ENCODE measurements at regions not wholly inside any gene's neighbourhood (a gene's known extent, or its start where the extent isn't known, plus 50 kb on each side); places are given as distances from the start of the nearest gene placed in this dataset.
"Not testable (repeated sequence)": the region's sequence is repeated elsewhere in the genome, so short reads cannot be mapped to it uniquely, and the experiment has no call there.

DNA sequence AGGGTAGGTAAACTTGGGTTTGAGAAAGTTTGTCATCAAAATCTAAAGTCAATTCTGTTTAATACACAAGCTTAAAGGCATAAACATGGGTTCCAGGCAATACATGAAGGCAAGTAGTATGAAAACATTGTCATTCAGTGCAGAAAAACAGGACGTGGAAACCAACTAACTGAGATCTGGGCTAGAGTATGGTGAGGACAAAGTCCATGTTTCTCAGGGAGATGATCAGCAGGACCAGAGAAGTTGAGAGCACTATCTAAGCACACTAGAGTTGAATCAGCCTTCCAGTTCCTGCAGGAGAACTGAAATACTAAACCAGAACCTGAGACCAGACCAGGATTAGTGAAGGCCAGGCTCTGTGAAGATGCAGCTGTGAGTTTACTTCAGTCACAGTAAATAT lies 302.8 kb upstream of the CRIM1 start:
- no peak for DNase-seq

DNA sequence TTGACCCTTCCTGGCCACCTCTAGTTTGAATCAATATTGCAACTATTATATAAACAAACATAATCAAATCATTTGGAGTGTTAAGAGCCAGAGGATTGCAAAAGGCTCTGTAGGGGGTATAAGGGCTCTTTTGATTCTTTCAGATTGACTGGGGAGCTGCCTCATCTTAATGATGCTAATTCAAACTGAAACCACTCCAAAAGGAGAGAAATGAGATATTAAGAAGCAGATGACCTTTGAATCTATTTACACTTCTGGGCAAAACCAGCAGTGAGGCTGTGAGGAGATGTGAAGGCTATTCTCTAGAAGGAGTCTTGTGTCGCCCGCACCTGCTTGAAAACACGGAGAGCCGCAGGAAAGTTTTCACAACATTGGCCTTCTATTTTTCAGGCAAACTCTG lies 311.2 kb upstream of the CRIM1 start:
- DNase-seq: peak; percentile 10

DNA sequence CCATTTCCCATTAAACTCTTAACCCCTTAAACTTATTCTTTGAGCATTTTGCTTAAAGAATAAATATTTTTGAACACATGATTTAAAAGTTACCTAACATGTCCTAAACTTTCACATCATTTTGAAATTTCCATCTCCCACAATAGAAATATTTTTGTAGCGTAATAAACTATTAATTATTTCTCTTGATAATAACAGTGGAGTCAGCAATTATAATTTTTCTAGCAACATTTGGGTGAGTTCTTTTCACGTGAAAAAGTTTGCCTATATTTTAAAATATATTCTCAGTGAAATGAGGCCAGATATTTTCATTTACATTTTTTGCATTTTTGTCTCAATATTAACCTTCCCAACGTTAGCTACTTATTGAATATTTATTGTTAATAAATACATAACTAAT lies 320.4 kb upstream of the CRIM1 start:
- no peak for DNase-seq

DNA sequence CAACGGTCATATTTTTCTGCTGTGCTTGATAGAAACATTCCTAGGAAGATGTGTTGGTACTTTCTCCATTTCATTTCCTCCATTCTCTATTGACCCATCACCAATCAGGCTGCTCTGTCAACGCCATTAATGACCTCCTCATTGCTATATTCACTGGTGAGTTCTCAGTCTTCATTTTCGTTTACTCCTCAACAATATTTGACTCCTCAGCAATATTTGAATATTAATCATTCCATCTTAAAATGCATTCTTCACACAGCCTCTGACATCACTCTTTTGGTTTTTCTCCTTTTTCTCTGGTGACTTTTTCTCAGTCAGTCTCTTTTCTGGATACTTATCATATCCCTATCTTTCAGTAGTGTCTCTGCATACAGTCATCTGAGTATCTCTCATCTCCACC lies 323.5 kb upstream of the CRIM1 start:
- DNase-seq: no peak

DNA sequence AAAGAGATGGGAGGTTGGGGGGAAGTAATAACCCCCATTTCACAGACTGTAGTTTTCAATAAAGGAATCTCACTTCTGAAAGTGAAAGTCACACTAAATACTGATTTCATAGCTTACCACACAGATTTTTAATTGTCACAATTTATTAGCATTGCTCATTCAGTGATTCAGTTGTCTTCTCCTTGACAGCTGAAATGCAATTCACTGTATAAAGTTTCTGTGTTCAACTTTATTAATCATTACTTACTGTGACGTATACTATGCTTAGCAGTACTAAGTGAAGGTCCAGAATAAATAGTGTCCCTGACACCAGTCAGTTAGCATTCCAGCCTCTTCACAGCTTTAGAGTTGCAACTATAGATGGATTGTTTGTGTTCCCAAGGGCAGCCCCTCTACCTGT lies 324.1 kb upstream of the CRIM1 start:
- no peak for DNase-seq

DNA sequence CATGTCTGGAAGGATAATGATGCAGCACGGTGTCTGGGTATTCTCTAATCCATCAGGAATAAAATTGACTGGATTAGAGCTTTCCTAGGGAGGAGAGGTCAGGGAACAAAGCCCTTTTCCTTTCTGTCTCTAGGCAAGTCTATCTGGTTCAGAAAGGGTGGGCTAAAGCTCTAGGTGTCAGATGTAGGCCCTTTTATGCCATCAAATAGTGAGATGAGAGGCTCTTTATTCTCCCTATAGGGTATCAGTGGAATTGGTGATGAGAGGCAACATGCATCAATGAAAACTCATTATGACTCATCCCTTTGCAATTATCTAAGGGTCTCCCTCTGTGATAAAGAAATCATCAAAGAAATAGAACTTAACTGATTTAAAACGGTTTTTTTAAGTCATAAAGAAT lies 328.0 kb upstream of the CRIM1 start:
- no peak for DNase-seq

DNA sequence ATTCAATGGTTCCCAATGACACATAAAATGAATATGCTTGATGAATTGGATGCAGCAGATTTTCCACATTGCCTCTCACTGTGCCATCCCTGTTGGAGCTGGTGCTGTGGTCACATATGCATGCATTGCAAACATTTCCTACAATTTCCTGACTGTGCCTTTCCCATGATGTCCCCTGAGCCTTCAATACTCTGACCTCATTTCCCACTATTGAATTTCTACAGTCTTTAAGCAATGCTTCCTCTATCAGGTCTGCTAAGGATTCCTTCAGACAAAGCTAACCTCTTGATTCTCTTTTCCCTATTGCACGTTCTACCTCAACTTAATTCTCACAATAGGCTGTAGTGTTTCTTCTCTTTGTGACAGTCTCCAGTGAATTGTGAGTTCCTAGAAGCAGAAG lies 342.5 kb upstream of the CRIM1 start:
- no peak for DNase-seq

DNA sequence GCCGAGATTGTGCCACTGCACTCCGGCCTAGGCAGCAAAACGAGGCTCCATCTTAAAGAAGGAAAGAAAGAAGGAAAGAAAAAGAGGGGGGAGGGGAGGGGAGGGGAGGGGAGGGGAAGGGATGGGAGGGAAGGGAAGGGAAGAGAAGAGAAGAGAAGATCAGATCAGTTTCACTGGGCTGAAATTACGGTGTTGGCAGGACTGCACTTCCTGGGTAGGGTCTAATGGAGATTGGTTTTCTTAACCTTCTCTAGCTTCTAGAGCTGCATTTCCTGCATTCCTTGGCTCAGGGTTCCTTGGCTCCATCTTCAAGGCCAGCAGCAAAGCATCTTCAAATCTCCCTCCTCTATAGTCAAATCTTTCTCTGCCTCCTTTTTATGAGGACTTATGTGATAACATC lies 349.1 kb upstream of the CRIM1 start:
- no peak for DNase-seq

DNA sequence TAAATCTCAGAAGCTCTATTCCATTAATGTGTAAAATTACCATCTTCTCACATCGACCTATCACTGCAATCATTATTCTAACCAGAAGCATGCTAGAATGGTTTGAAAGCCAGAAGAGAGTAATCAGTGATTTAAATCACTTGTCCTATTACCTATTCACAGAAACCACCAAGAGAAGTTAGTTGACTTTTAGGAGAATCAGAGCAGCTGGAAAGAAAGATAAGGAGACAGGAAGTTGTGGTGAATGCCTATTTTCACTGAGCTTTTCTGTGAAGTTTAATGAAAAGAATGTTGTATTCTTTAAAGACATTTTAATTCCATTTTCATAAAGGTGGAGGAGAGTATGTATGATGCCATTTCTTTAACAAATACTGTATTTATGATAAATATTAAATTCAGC lies 352.6 kb upstream of the CRIM1 start:
- DNase-seq: no peak

DNA sequence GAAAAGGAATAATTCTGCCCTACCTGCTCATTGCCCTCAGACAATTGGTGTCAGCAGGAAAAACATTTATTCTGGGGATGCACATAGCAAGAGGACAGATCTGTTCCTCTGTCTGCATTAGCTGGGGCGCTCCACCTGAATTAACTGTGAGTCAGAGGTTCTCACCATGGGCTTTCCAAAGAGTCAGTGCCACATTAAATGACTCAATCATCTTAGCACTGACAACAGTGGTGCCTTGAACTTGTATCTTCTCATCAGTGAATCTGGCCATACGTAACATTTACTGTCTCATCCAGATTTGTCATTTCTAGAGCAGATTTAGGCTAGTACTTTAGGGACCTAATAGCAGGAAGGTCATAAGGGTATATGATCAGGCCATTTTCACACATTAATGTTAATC lies 358.1 kb upstream of the CRIM1 start:
- no peak for DNase-seq

DNA sequence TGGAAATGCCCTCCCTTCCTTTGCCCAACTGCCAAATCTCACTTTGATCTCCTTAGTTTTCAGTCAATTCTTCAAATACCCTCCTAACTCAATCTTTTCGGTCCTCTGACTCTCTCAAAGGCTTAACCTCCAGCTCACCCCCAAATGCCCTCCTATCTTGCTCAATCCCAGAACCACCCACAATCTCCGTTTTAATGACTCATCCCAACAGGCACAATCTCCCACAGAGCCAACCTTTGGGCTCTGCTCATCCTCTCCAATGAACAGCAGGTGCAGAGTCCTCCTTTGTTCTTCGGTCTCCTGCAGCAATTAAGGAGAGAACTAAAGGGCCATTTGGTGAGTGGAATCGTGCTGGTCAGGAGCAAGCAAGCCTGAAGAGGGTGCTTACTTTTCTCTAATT lies 366.1 kb upstream of the CRIM1 start:
- DNase-seq: no peak

DNA sequence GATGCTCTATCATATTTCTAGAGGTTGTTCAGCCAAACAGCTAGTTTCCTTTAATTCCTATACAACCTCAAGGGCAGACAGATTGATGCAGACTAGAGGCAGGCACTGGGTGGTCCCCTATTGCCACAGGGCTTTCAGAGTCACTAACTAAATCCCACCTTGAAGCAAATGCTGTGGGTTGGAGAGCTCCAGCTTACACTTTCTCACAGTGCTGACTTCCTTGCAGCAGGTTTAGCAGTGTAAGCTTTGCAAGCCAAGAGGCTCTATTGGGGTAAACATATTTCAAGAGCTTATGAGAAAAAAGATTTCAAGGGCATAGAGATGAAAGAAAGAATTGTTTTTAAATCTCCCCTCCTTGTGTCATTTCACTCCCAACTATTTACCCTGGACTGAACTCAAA lies 366.5 kb upstream of the CRIM1 start:
- no peak for DNase-seq

DNA sequence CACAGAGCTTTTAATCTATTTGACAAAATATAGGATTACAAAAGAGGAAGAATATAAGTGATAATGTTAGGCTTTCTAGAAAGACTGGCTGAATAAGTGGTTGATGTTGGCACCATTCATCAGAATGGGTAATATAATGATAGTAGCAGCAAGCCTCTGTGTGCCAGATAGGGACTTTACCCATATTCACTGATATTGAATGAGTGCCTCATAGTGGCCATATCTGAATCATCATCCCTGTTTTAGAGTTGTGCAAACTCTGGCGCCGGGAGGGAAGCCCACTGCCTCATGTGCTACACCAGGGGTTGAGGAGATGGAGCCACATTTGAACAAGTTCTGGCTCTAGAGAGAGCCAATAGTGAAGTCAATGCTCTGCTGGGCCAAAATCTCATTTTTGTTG lies 368.7 kb upstream of the CRIM1 start:
- DNase-seq: no peak

DNA sequence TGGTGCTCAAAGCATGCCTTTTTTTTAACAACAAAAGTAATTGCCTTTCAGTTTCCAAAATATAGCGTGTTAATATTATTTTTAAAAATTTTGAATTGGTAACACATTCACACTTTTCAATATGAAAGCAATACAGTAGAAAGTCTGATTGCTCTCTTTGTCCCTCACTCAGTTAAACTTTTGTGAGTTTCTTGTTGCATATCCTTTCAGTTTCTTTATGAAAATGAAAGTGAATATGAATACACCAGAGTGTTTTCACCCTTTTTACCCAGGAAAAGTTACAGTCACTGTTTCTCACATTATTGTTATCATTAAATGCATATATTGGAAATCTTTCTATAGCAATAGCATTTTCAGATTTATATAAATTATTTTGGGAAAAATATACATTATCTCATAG lies 377.4 kb upstream of the CRIM1 start:
- DNase-seq: peak; percentile 14

DNA sequence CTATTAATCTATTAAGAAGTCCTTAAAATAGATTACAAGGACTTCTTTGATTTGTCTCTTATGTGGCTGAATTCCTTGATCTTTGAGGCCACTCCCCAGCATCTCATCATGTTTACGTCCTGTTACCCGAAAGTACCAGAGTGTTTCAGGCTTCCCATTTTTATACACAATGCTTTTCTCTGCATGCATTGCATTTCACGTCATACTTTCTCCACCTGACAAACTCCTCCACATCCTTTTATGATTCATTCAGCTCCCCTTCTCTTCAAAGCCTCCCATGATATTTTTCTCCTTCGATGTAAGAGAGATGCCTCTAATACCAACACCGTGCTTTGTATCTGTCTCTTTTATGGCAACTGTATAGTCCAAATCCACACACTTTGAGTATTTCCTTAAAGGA lies 379.0 kb upstream of the CRIM1 start:
- no peak for DNase-seq

DNA sequence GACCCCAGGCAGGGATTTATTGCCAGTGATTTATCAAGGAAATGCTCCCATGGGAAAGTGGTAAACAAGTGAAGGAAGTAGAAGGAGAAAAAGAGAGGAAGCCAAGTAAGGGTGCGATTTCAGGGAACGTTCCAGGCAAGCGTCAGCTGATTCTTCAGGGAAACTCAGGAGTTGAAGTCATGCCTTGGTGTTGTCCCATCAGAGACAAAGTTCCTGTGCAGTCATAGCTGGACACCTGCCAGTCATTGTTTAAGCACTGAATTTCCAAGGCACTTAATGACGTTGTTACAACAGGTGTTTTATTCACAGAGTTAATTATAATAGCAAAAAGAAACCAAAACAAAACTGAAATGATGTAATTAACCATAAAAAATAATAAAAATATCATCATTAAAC lies 381.8 kb upstream of the CRIM1 start:
- no peak for DNase-seq

DNA sequence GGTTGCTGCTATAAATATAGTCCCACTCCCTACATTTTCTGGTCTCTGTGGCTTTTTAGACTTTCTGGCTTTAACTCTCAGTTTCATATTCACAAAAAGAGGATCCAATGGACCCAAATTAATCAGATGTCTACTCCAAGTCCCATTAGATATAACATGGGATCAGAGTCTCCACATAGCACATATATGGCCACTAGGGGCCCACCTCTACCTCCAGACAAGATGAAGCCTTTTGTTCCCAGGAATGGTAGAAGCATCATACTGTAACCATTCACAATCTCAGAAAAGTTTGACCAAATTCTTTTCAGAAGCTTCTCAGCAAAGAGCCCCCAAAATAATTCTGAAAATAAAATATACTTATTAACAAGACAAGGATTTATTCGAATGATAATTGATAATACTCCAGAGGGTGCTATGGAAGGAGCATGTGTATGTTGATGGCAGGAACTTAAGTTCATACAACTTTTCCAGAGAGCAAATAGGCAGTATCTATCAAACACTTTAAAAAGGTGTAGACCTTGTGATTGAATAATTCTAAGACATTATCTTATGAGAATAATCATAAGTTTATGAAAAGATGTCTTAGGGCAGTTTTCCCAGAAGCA lies 382.3 kb upstream of the CRIM1 start:
- DNase-seq: peak; percentile 18

DNA sequence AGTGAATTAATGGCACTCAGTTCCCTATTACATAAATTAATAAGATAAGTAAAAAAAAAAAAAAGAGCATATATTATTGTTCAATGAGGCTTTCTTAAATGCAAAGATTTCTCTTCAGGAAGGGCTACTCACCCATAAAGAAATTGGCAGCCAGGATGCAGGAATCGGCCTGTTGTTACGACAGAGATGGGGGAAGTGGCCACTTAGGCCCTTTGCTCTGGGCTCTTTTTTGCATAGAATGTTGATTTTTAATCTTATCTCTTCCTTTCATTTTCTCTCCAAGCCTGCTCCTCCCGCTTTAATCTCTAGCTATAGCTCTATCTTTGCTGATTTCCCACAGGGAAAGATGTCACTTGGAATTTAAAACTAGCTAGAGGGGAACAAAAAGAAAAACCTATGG lies 391.8 kb upstream of the CRIM1 start:
- DNase-seq: no peak

DNA sequence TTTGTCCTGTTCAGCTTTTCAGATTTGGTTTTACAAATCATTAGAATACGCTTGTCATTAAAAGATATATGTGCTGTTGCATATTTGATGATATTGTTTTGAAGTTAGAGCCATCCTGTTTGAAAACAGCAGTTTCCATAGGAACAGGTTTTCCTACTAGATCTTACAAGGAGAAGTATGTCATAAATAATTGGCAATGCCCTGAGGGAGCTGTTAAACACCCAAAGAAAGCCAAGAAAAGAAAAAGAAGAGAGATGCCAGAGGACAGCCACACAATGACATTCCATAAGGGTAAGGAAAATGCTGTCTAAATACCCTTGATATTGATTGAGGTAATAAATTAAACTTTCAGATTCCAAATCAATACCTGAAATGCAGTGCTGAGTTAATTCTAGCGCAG lies 392.2 kb upstream of the CRIM1 start:
- DNase-seq: no peak

DNA sequence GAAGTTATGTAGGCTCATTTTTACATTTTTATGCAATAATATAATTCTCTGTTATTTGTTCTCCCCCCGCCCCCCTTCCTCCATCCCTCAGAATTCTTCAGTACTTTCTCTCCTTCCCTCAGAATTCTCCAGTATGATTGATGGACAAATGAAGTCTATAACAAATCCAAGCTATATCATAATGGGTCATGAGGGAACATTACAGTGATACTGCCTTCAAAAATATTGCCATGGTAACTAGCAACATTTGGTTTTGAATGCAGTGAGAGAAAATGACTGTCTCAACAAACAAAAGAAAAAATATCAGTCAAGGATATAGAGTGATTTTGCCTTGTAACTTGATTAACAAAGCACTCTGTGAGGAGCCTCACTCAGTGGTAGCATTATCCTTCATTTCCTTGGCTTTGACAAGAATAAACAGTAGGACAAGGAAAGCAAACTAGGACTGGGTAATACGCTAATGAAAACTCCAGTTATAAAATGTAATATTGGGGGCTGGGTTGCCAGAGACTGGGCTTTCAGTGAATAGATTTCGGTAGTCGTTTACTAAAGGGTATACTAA lies 392.9 kb upstream of the CRIM1 start:
- no peak for DNase-seq

DNA sequence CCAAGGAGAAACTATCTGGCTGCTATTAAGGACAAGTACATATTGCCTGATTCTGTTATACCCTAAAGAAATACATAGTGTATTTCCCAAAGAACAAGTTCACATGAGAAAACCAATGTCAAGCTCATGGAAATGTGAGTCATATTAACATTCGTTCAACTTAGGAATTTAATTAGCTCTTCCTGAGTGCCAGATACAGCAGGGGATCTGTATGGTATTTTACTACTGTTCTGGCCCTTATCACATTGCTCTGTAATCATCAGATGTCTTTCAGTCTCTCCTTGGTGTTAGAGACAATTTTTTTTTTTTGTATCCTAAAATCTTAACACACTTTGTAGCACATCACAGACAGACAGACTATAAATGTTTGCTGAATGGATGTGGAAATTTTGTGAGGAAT lies 395.0 kb upstream of the CRIM1 start:
- DNase-seq: no peak

DNA sequence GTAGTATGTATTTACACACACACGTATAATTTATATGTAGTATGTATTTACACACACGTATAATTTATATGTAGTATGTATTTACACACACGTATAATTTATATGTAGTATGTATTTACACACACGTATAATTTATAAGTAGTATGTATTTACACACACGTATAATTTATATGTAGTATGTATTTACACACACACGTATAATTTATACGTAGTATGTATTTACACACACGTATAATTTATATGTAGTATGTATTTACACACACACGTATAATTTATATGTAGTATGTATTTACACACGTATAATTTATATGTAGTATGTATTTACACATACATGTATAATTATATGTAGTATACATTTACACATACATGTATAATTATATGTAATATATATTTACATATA lies 398.5 kb upstream of the CRIM1 start:
- not testable (repeated sequence) for DNase-seq

DNA sequence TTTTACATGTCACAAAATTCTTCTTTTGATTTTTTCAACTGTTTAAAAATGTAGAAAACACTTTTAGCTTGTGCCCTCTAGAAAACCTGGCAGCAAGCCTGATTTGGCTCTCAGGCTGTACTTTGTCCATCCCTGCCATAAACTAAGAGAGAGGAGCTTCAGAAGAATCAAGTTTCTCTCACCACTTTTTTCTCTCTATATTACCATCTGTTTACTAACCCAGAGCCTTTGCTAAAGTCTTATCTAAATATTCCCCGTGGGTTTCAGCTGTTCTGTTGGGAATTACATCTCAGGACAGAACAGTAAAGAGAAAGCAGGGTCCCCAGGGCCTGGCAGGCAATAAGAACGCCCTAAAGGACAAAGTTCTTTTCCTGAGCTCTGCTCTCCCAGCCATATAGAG lies 409.1 kb upstream of the CRIM1 start:
- no peak for DNase-seq

DNA sequence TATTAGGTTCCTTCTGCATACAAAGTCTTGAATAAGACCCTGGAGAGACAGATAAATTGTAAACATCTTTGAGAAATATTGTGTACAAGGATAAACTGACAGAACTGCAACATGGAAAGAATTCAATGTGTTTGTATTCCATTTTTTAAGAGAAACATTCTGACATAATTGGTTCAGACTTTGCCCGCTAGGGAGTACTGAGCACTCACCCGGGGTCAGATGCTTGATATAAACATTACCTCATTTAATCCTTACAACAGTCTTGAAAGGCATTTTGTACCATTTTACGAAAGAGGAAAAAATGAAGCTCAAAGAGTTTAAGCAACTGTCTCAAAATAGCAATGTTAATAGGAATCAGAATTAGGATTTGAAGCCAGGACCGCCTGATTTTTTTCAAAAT lies 416.7 kb upstream of the CRIM1 start:
- DNase-seq: no peak

DNA sequence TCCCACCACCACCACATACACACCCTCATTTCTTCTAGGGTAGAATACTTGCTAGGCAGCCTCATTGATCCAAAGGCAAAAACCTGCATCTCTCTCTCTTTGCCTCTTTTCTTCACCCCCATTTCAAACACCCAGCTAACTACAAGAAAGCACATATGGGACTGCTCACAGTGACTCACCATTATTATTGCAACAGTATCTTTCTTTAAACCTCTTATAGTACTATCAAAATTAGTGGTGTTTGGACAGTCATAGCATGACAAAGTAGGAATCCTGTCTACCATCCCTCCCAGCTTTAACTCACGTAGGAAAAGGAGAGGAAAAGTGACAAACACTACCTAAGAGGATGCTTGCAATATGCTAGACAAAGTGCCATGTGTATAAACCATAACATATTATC lies 422.5 kb upstream of the CRIM1 start:
- no peak for DNase-seq
